ENCODE measurements at regions not wholly inside any gene's neighbourhood (a gene's known extent, or its start where the extent isn't known, plus 50 kb on each side); places are given as distances from the start of the nearest gene placed in this dataset.

DNA sequence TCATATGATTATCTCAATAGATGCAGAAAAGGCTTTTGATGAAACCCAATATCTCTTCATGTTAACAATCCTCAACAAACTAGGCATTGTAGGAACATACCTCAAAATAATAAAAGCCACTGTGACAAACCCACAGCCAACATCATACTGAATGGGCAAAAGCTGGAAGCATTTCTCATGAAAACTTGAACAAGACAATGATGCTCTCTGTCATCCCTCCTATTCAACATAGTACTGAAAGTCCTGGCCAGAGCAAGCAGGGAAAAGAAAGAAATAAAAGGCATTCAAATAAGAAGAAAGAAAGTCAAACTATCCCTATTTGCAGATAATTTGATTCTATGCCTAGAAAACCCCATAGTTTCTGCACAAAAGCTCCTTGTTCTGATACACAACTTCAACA is 999.2 kb upstream of the GOT2 start:
- no peak overlapping the region for H3K4me3 Mint-ChIP-seq (ENCODE audit: unreplicated experiment)
- CTCF ChIA-PET: interaction anchor here (0.6 kb wide), 1 partner anchor 685 kb away, joined by 5 read pairs; no protein-coding TSS in a partner anchor
- H3K9me3 Mint-ChIP-seq (ENCODE audit: unreplicated experiment): peaks cover 7% of the 10 kb centered on the region
- no peaks in the 10 kb centered on the region for H3K27me3 Mint-ChIP-seq (ENCODE audit: insufficient read depth, unreplicated experiment)
- no peak overlapping the region for H3K27ac Mint-ChIP-seq (ENCODE audit: low read depth, unreplicated experiment)
- POLR2A ChIA-PET: no interaction called here
- no peaks in the 10 kb centered on the region for H3K36me3 Mint-ChIP-seq (ENCODE audit: insufficient read depth, unreplicated experiment)
- intact Hi-C loops (cut with micrococcal nuclease): no loop called here
- TF ChIP-seq CTCF (IDR thresholded peaks at IDR 0.05; ENCODE audit: unreplicated experiment): no peak
- BruUV-seq (replicated peaks): no TSS peak
- H3K4me1 Mint-ChIP-seq (ENCODE audit: insufficient read depth, unreplicated experiment): no peaks in the 10 kb centered on the region
- DNase-seq (ENCODE audit: unreplicated experiment): no peak

- no peak for DNase-seq (ENCODE audit: unreplicated experiment)
- Mint-ChIP-seq H3K9me3 (ENCODE audit: unreplicated experiment) (peaks cover 7% of the 10 kb centered on the region), H3K4me3 (ENCODE audit: unreplicated experiment) (no peak overlapping the region), H3K27ac (ENCODE audit: low read depth, unreplicated experiment) (no peak overlapping the region), H3K4me1 (ENCODE audit: insufficient read depth, unreplicated experiment) (no peaks in the 10 kb centered on the region), H3K36me3 (ENCODE audit: insufficient read depth, unreplicated experiment) (no peaks in the 10 kb centered on the region), H3K27me3 (ENCODE audit: insufficient read depth, unreplicated experiment) (no peaks in the 10 kb centered on the region)
- ChIA-PET CTCF (no interaction called here), POLR2A (no interaction called here)
- intact Hi-C loops (cut with micrococcal nuclease): no loop called here
- no TSS peak for BruUV-seq (replicated peaks)
- TF ChIP-seq CTCF (IDR thresholded peaks at IDR 0.05; ENCODE audit: unreplicated experiment): no peak
Observed at GRCh38 chr16:59729613-59730012, 995.5 kb upstream of the GOT2 start.

DNA sequence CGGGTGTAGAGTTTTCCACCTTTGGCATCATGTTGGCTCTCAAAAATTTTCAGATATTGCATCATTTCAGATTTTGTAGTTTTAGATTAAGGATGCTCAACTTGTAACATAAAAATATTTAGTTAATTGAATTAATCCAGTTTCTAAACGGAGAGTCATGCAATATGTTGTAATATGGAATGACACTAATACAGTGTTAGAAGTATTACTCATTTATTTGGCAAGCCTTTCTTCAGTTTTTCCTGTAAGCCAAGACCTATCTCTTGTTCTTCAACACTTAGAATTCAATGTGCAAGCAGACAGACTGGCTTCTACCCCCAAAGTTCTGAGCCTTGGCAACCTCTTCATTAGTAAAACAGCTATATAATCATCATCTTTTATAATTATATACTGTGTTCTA is 985.0 kb upstream of the GOT2 start:
- H3K27me3 Mint-ChIP-seq (ENCODE audit: insufficient read depth, unreplicated experiment): no peaks in the 10 kb centered on the region
- H3K36me3 Mint-ChIP-seq (ENCODE audit: insufficient read depth, unreplicated experiment): no peaks in the 10 kb centered on the region
- TF ChIP-seq CTCF (IDR thresholded peaks at IDR 0.05; ENCODE audit: unreplicated experiment): no peak
- intact Hi-C loops (cut with micrococcal nuclease): no loop called here
- H3K4me3 Mint-ChIP-seq (ENCODE audit: unreplicated experiment): no peak overlapping the region
- no peak overlapping the region for H3K27ac Mint-ChIP-seq (ENCODE audit: low read depth, unreplicated experiment)
- no peaks in the 10 kb centered on the region for H3K9me3 Mint-ChIP-seq (ENCODE audit: unreplicated experiment)
- no peaks in the 10 kb centered on the region for H3K4me1 Mint-ChIP-seq (ENCODE audit: insufficient read depth, unreplicated experiment)
- DNase-seq (ENCODE audit: unreplicated experiment): peak; percentile 5
- ChIA-PET CTCF (no interaction called here), POLR2A (no interaction called here)
- BruUV-seq (replicated peaks): no TSS peak

DNA sequence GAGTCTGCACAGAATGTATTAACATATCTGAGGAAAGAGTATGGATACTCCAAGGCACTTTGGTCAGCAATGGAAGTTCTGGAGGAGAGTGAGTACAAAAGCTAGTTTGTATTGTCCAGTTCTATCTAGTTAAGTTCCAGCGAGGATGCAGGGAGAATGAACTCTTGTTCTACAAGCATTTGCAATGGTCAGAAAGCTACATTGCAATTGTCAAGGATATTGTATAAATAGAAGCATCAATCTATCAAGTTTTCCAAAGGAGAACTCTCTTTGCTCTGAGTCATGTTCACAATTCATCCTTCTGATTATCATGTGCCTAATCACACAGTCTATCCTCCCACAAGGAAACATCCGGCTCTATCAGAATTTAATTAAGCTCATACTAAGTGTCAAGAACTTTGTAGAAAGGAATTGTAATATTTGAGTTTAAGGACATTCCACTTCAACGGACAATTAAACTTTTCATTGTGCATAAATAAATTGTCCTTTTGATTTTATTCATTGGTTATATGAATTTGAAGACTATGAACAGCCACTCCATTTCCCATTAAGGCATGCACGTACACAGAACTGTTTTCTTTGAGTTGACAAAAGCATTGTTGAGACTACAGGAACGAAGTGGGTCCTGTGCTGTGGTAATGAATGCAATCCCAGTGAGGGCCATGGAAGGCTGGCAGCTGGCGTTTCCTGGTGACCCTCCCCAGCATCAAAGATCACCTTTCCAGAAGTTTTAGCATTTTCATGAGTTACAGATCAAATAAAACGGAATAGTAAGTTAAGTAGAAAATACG is 973.5 kb upstream of the GOT2 start:
- no TSS peak for BruUV-seq (replicated peaks)
- H3K9me3 Mint-ChIP-seq (ENCODE audit: unreplicated experiment): no peaks in the 10 kb centered on the region
- intact Hi-C loops (cut with micrococcal nuclease): no loop called here
- no peaks in the 10 kb centered on the region for H3K36me3 Mint-ChIP-seq (ENCODE audit: insufficient read depth, unreplicated experiment)
- POLR2A ChIA-PET: interaction anchor here (0.5 kb wide), 1 partner anchor 1578 kb away, joined by 3 read pairs; the partner anchor contains the start of gene CFAP20
- CTCF ChIA-PET: no interaction called here
- no peaks in the 10 kb centered on the region for H3K27me3 Mint-ChIP-seq (ENCODE audit: insufficient read depth, unreplicated experiment)
- DNase-seq (ENCODE audit: unreplicated experiment): no peak
- no peak for TF ChIP-seq CTCF (IDR thresholded peaks at IDR 0.05; ENCODE audit: unreplicated experiment)
- H3K27ac Mint-ChIP-seq (ENCODE audit: low read depth, unreplicated experiment): no peak overlapping the region
- no peak overlapping the region for H3K4me3 Mint-ChIP-seq (ENCODE audit: unreplicated experiment)
- no peaks in the 10 kb centered on the region for H3K4me1 Mint-ChIP-seq (ENCODE audit: insufficient read depth, unreplicated experiment)
